VCaP (cell line): ENCODE measurements at regions not wholly inside any gene's neighbourhood (a gene's known extent, or its start where the extent isn't known, plus 50 kb on each side); places are given as distances from the start of the nearest gene placed in this dataset.

Source experiments
- H3K27ac ChIP-seq: fragments of 450-650 bp; 2 replicates; pipeline ENCODE4 v1.5.1; 2017
- TF ChIP-seq, protein P1 (sequence below): fragments of 450-650 bp; conservative IDR thresholded peaks from 2 replicates; pipeline ENCODE4 v1.5.1; 2017; ENCODE audit warnings: mild to moderate bottlenecking, moderate library complexity

DNA sequence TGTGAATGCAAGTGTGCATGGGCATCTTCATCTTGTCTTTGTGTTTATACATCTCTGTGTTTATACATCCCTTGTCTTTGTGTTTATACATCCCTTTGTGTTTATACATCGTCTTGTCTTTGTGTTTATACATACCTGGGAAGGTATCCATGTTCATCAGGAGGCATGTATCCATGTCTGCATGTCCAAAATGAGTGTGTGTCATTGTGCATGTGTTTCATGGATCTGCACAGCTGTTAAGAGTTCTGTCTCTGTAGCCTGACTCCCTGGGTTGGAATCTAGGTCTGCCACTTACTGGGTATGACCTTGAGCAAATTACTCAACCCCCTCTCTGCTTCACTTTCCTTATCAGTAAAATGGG lies 50.1 kb upstream of the SIRPA start:
- H3K27ac ChIP-seq = no peak overlapping the region
- TF ChIP-seq, protein P1, sequence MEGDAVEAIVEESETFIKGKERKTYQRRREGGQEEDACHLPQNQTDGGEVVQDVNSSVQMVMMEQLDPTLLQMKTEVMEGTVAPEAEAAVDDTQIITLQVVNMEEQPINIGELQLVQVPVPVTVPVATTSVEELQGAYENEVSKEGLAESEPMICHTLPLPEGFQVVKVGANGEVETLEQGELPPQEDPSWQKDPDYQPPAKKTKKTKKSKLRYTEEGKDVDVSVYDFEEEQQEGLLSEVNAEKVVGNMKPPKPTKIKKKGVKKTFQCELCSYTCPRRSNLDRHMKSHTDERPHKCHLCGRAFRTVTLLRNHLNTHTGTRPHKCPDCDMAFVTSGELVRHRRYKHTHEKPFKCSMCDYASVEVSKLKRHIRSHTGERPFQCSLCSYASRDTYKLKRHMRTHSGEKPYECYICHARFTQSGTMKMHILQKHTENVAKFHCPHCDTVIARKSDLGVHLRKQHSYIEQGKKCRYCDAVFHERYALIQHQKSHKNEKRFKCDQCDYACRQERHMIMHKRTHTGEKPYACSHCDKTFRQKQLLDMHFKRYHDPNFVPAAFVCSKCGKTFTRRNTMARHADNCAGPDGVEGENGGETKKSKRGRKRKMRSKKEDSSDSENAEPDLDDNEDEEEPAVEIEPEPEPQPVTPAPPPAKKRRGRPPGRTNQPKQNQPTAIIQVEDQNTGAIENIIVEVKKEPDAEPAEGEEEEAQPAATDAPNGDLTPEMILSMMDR = no peak

DNA sequence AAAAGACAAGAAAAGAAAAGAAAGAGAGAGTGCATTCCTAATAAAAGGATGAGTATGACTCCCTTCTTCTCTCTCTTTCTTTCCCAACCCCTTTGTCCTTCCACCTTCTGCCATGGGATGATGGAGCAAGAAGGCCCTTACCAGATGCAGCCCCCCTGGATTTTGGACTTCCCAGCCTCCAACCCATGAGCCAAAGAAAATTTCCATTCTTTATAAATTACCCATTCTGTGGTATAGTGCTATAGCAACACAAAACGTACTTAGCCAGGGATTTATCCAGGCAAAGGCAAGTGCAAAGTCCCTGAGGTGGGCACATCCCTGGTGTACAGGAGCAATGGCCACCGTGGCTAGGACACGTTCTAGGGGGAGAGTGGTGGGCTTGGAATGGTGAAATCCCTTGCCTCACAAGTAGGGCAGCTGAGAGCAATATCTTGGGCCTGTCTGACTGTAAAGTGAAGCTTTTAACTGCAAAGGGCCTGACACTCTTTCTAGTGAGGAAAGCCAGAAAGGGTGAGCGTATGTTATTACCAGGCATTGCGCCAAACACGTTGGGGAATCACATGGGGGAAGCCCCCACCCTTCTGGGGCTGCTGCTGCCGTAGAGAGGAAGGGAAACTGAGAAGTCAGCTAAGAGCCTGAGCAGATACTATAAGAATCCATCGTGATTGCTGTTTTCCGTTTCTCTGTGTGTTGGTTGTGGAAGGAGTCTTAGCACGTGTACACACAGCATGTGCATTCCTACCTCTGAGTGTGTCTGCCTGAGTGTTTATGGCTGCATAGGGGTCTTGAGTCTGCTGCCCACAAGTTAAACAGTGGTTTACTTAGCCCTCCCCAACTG lies 50.7 kb upstream of the SIRPA start:
- TF ChIP-seq, protein P1 = no peak
- no peak overlapping the region for H3K27ac ChIP-seq

DNA sequence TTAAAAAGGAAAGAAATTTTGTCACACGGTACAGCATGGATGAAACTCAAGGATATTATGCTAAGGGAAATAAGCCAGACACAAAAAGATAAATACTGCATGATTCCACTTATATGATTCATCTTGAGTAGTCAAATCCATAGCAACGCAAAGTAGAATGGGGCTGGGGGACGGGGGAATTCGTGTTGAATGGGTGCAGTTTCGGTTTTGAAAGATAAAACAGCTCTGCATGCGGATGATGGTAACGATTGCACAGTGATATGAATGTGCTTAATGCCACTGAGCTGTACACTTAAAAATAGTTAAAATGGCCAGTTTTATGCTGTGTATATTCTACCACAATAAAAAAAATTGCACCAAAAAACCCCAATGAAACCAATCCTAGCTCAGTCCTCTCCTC lies 52.9 kb upstream of the SIRPA start:
- TF ChIP-seq, protein P1 = no peak
- no peak overlapping the region for H3K27ac ChIP-seq

DNA sequence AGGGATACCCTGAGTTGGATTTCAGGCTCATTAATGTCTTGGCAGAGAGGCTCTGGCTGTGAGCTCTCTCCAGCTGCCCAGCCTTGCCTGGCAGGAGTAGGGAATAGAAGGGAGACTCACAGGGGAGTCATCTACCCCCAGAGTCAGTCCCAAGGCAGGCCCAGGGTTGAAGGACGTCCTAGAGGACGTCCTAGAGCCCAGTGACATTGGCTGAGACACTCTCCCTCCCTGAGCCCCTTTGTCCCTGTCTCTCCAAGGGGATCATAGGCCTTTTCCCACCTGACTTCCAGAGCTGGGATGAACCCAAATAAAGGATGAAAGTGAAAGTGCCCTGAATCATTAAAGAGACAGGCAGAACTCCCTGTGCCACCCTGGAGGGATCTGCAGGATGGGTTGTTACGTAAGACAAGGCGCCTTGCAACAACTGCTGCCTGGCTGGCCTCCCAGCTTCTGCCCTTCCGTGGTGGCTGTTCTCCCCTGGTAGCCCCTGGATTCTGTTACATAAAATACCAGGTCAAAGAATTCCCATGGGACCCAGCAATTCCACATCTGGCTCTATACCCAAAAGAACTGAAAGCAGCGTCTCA lies 53.6 kb upstream of the SIRPA start:
- H3K27ac ChIP-seq = no peak overlapping the region; the same call in 1 of the 2 replicates
- TF ChIP-seq, protein P1 = no peak

DNA sequence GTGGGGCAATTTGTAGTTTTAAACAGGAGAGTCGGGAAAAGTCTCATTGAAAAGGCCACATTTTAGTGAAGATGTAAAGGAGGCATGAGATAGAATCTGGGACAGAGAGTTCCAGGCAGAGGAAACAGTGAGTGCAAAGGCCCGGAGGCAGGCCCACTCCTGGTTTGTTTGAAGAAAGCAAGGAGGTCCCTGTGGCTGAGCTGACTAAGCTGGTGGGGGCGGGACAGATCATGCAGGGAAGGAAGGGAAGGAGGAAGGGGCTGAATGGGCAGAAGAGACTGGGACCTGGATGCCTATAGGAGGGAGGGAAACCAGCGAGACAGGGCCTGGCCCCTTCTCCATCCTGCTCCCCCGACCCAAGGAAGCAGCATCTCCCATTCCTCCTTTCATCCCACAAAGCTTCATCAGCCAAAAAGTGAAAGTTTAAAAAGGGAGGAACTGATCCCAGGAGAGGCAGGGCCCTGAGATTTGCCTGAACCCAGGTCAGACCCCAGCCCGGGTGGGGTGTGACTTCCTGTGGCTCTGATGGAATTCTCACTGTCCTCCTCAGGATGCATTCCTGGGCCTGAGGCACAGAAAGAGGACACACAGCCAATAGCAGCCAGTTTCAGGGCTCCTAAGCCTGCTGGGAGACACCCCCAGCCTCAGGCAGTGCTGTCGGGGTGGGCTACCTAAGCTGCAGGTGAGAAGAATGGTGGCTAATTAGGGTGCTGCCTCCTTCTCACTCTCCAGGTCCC lies 54.2 kb upstream of the SIRPA start:
- H3K27ac ChIP-seq = peak overlapping the region; percentile 26; the same call in 1 of the 2 replicates
- TF ChIP-seq, protein P1 = no peak

DNA sequence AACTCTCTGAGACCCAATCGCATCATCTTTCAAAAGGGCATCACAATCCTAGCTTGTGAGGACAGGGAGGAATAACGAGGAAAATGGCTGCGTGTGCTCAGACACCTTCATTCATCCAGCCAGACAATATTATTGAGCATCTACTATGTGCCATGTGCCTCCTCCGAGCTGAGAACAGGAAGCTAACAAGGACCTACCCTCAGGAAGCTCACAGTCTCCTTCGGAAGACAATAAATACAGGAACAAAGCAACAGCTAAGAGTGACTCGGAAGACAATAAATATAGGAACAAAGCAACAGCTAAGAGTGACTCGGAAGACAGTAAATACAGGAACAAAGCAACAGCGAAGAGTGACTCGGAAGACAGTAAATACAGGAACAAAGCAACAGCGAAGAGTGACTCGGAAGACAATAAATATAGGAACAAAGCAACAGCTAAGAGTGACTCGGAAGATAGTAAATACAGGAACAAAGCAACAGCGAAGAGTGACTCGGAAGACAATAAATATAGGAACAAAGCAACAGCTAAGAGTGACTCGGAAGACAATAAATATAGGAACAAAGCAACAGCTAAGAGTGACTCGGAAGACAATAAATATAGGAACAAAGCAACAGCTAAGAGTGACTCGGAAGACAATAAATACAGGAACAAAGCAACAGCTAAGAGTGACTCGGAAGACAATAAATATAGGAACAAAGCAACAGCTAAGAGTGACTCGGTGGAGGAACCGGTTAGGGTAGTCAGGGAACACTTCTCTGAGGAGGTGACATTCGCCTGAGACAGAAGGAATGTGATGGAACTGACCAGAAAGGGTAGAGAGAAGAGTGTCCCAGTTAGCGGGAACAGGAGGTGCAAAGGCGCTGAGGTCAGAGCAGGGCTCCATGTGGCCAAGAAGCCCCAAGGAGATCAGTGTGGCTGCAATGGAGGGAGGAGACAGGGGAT lies 55.6 kb upstream of the SIRPA start:
- peak overlapping the region; percentile 56 for H3K27ac ChIP-seq

DNA sequence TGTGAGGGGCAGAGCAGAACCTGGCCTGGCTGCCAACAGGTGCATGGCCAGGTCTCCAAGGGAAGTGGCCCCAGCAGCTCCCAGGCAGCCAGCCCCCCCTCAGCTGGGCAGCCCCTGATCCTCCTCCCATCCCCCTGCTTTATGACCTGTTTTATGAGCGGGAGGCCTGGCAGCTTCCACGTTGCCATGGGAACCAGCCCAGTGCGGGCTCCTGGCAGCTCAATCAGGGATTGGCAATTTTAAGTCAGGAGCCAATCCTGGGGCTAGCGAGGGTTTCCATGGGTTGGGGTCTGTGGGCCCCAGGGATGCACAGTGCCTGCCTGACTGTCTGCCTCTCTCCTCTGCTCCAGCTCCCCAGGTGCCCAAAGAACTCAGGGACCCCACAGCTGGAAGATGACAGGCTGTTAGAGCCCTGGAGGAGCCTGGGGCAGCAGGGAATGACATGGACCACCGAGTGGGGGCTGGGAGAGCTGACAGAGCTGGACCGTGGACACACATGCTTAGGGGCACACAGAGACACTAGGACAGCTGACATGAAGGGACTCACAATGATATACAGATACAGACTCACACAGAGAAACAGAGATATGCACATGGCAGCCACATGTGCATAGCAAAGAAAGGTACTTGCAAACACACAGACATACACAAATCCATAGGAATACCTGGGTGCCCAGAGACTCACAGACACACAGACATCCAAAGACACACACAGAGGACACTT lies 56.5 kb upstream of the SIRPA start:
- peak overlapping the region; percentile 56 for H3K27ac ChIP-seq
- TF ChIP-seq, protein P1 = no peak
